Nucleus accumbens (tissue), 56 donors: ENCODE measurements at regions not wholly inside any gene's neighbourhood (a gene's known extent, or its start where the extent isn't known, plus 50 kb on each side); places are given as distances from the start of the nearest gene placed in this dataset.
A peak's percentile ranks its signal among the peaks of the same experiment; 100 is the strongest.

Experiments
- DNase-seq, 56 donors: peaks; one replicate each; lab custom pipeline; 2025; lab: John Stamatoyannopoulos, UW

- no peak for DNase-seq
Measured at GRCh38 chr18:53757328-53757727, 467.1 kb downstream of the MBD2 start.

GRCh38 chr18:53756610-53756972 lies 467.9 kb downstream of the MBD2 start:
- DNase-seq: no peak

GRCh38 chr18:53755914-53756609 lies 468.4 kb downstream of the MBD2 start:
- no peak for DNase-seq

GRCh38 chr18:53754154-53754553 lies 470.3 kb downstream of the MBD2 start:
- no peak for DNase-seq

GRCh38 chr18:53753601-53754000 lies 470.9 kb downstream of the MBD2 start:
- no peak for DNase-seq

GRCh38 chr18:53752781-53753367 lies 471.6 kb downstream of the MBD2 start:
- no peak for DNase-seq

- no peak for DNase-seq
Measured at GRCh38 chr18:53749766-53750165, 474.7 kb downstream of the MBD2 start.

GRCh38 chr18:53747663-53748160 lies 476.8 kb downstream of the MBD2 start:
- no peak for DNase-seq

GRCh38 chr18:53747210-53747609 lies 477.3 kb downstream of the MBD2 start:
- DNase-seq: no peak

GRCh38 chr18:53745986-53746385 lies 478.5 kb downstream of the MBD2 start:
- DNase-seq: no peak

- no peak for DNase-seq
Measured at GRCh38 chr18:53745224-53745967, 479.1 kb downstream of the MBD2 start.

- DNase-seq: no peak
Measured at GRCh38 chr18:53739700-53740099, 484.8 kb downstream of the MBD2 start.

GRCh38 chr18:53735526-53735925 lies 488.9 kb downstream of the MBD2 start:
- DNase-seq: no peak

- no peak for DNase-seq
Measured at GRCh38 chr18:53715243-53715853, 509.1 kb downstream of the MBD2 start.

- no peak for DNase-seq
Measured at GRCh38 chr18:53710080-53710479, 514.4 kb downstream of the MBD2 start.

GRCh38 chr18:53702480-53702879 lies 522.0 kb downstream of the MBD2 start:
- no peak for DNase-seq

GRCh38 chr18:53701697-53702096 lies 522.8 kb downstream of the MBD2 start:
- DNase-seq: no peak

GRCh38 chr18:53698907-53699306 lies 525.6 kb downstream of the MBD2 start:
- DNase-seq: peak in 22 of 56 donors; percentile 0 to 61 (median 8)

- DNase-seq: no peak
Measured at GRCh38 chr18:53689886-53690285, 534.6 kb downstream of the MBD2 start.

GRCh38 chr18:53686965-53687364 lies 537.5 kb downstream of the MBD2 start:
- no peak for DNase-seq

GRCh38 chr18:53682796-53683195 lies 541.7 kb downstream of the MBD2 start:
- DNase-seq: no peak
